Fibroblast of gingiva (primary cell): ENCODE measurements at regions not wholly inside any gene's neighbourhood (a gene's known extent, or its start where the extent isn't known, plus 50 kb on each side); places are given as distances from the start of the nearest gene placed in this dataset.

ENCODE experiments used
- DNase-seq: peaks from one replicate; pipeline ENCODE4 v3.0.0-alpha.2; 2011; ENCODE audit warnings: low read depth

DNA sequence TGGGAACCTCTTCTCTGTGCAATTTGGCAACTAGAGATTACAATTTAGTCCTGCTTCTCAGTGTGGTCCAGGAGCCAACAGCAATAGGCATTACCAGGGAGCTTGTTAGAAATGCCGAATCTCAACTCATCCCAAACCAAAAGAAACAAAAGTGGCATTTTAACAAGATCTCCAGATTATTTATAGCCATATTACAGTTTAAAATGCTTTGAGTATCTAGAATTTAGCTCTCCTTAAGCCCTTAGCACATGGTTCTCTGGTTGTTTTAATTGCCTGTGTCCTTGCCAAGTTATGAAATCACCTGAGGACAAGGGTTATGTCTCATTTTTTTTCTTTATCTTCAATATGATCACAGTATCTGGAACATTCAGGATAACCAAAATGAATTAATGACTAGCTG is 51.6 kb upstream of the TAS2R1 start:
- DNase-seq = no peak
